ENCODE measurements at regions not wholly inside any gene's neighbourhood (a gene's known extent, or its start where the extent isn't known, plus 50 kb on each side); places are given as distances from the start of the nearest gene placed in this dataset.

DNA sequence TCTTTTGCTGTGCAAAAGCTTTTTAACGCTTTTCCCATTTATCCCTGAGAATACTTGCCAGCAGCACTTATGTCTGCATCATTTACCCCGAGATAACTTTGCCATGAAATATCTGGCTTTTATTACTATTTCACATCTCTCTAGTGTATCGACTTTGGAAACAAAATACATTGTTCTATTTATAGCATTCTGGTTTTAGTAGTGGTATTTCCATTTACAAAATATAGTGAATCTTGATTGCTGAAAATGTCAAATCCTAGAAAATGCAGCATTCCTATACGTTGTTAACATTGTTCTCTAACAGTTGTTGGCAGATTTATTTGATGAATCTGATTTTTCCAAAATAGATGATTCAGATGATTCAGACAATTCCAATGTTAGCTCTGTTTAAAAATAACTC, 189.3 kb upstream of the SPRY2 start:
- Mint-ChIP-seq H3K9me3 (peaks cover 2 to 12% (median 4%) of the 10 kb centered on the region in 7 donors), H3K4me1 (no peaks in the 10 kb centered on the region), H3K36me3 (no peaks in the 10 kb centered on the region), H3K27ac (no peak overlapping the region), H3K4me3 (no peak overlapping the region), H3K27me3 (ENCODE audit: low read depth in 3 of 3) (no peaks in the 10 kb centered on the region)
- TF ChIP-seq, protein P1, sequence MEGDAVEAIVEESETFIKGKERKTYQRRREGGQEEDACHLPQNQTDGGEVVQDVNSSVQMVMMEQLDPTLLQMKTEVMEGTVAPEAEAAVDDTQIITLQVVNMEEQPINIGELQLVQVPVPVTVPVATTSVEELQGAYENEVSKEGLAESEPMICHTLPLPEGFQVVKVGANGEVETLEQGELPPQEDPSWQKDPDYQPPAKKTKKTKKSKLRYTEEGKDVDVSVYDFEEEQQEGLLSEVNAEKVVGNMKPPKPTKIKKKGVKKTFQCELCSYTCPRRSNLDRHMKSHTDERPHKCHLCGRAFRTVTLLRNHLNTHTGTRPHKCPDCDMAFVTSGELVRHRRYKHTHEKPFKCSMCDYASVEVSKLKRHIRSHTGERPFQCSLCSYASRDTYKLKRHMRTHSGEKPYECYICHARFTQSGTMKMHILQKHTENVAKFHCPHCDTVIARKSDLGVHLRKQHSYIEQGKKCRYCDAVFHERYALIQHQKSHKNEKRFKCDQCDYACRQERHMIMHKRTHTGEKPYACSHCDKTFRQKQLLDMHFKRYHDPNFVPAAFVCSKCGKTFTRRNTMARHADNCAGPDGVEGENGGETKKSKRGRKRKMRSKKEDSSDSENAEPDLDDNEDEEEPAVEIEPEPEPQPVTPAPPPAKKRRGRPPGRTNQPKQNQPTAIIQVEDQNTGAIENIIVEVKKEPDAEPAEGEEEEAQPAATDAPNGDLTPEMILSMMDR (IDR thresholded peaks at IDR 0.05): no peak
- Histone ChIP-seq H3K9ac (ENCODE audit: insufficient read depth, low read length, poor library complexity, severe bottlenecking) (no peak overlapping the region), H2AFZ (ENCODE audit: insufficient read depth, low read depth, low read length, poor library complexity, severe bottlenecking) (no peak overlapping the region), H3K27ac (ENCODE audit: low read depth in 1 of 2, low read length in 2 of 2) (no peak overlapping the region), H3K9me3 (replicated peaks in 1 of 2; ENCODE audit: control insufficient read depth in 1 of 2, insufficient read depth in 1 of 2, low read length in 2 of 2) (peaks cover 0 to 3% of the 10 kb centered on the region in 2 donors), H3K27me3 (ENCODE audit: control insufficient read depth in 2 of 2, insufficient read depth in 2 of 2, low read length in 2 of 2) (no peaks in the 10 kb centered on the region), H3K4me2 (replicated peaks; ENCODE audit: extremely low read depth, low read length, poor library complexity, severe bottlenecking) (no peak overlapping the region), H4K20me1 (ENCODE audit: insufficient read depth, low read length) (no peaks in the 10 kb centered on the region), H3K79me2 (ENCODE audit: insufficient read depth, low read length) (no peaks in the 10 kb centered on the region), H3K36me3 (replicated peaks in 1 of 2; ENCODE audit: control insufficient read depth in 1 of 2, insufficient read depth in 2 of 2, low read length in 2 of 2) (no peaks in the 10 kb centered on the region), H3K4me1 (ENCODE audit: control insufficient read depth in 1 of 2, insufficient read depth in 2 of 2, low read length in 2 of 2) (no peaks in the 10 kb centered on the region), H3K4me3 (replicated peaks in 1 of 3; ENCODE audit: low read depth in 2 of 3, low read length in 3 of 3) (no peak overlapping the region)
- intact Hi-C loops (cut with micrococcal nuclease): no loop called here
- DNase-seq: no peak
- WGBS (ENCODE audit: insufficient coverage): no CpG with 5 or more reads among the region's 4 CpGs

DNA sequence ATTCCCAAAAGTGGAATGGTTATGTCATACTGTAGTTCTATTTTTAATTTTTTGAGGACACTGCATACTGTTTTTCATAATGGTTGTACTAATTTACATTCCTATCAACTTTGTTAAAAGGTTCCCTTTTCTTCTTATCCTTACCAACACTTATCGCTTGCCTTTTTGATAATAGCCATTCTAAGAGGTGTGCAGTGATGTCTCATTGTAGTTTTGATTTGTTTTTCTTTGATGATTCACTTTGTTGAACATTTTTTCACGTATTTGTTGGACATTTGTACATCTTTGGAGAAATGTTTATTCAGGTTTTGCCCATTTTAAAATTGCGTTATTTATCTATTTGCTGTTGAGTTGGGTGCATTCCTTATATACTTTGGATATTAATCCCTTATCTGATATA, 188.8 kb upstream of the SPRY2 start:
- no peak overlapping the region for H3K27ac ChIP-seq (ENCODE audit: low read depth in 1 of 2, low read length in 2 of 2)
- no peaks in the 10 kb centered on the region for H4K20me1 ChIP-seq (ENCODE audit: insufficient read depth, low read length)
- WGBS (ENCODE audit: insufficient coverage): no CpG with 5 or more reads among the region's 3 CpGs

More for the DNA sequence above, 188.8 kb upstream of the SPRY2 start:
- H3K4me2 ChIP-seq (replicated peaks; ENCODE audit: extremely low read depth, low read length, poor library complexity, severe bottlenecking): no peak overlapping the region
- intact Hi-C loops (cut with micrococcal nuclease): no loop called here
- TF ChIP-seq, protein P1 (IDR thresholded peaks at IDR 0.05): no peak
- Mint-ChIP-seq H3K27ac (no peak overlapping the region), H3K36me3 (no peaks in the 10 kb centered on the region), H3K27me3 (ENCODE audit: low read depth in 3 of 3) (no peaks in the 10 kb centered on the region), H3K4me1 (no peaks in the 10 kb centered on the region), H3K4me3 (no peak overlapping the region), H3K9me3 (peaks cover 2 to 12% (median 4%) of the 10 kb centered on the region in 7 donors)
- H3K9ac ChIP-seq (ENCODE audit: insufficient read depth, low read length, poor library complexity, severe bottlenecking): no peak overlapping the region
- H2AFZ ChIP-seq (ENCODE audit: insufficient read depth, low read depth, low read length, poor library complexity, severe bottlenecking): no peak overlapping the region
- H3K79me2 ChIP-seq (ENCODE audit: insufficient read depth, low read length): no peaks in the 10 kb centered on the region
- H3K27me3 ChIP-seq (ENCODE audit: control insufficient read depth in 2 of 2, insufficient read depth in 2 of 2, low read length in 2 of 2): no peaks in the 10 kb centered on the region
- H3K9me3 ChIP-seq (replicated peaks in 1 of 2; ENCODE audit: control insufficient read depth in 1 of 2, insufficient read depth in 1 of 2, low read length in 2 of 2): peaks cover 0 to 3% of the 10 kb centered on the region in 2 donors
- no peak for DNase-seq
- no peaks in the 10 kb centered on the region for H3K4me1 ChIP-seq (ENCODE audit: control insufficient read depth in 1 of 2, insufficient read depth in 2 of 2, low read length in 2 of 2)
- H3K36me3 ChIP-seq (replicated peaks in 1 of 2; ENCODE audit: control insufficient read depth in 1 of 2, insufficient read depth in 2 of 2, low read length in 2 of 2): no peaks in the 10 kb centered on the region
- H3K4me3 ChIP-seq (replicated peaks in 1 of 3; ENCODE audit: low read depth in 2 of 3, low read length in 3 of 3): no peak overlapping the region

All from CD14-positive monocyte (primary cell).